Spleen (tissue), 11 donors: ENCODE measurements at regions not wholly inside any gene's neighbourhood (a gene's known extent, or its start where the extent isn't known, plus 50 kb on each side); places are given as distances from the start of the nearest gene placed in this dataset.

ENCODE experiments used
- DNase-seq: peaks from one replicate; pipeline ENCODE4 v3.0.0-alpha.2; 2020
- H3K27ac ChIP-seq, 8 donors: fragments of 200-600 bp; sonication (generic) in 7 of 8; 1 replicate in 4 of 8; 2 replicates in 4 of 8; pipeline versions ENCODE4 v1.5.0 to v1.8.0; 2016 to 2021; ENCODE audit warnings: inconsistent platforms in 4 of 8, mild to moderate bottlenecking in 4 of 8, moderate library complexity in 1 of 8
- H3K27me3 ChIP-seq, 7 donors: fragments of 200-600 bp; sonication (generic) in 6 of 7; replicated peaks in 1 of 7; 1 replicate in 4 of 7; 2 replicates in 3 of 7; pipeline versions ENCODE4 v1.5.0 to v1.8.0; 2016 to 2021; ENCODE audit warnings: inconsistent platforms in 3 of 7, mild to moderate bottlenecking in 1 of 7
- H3K36me3 ChIP-seq, 6 donors: fragments of 200-600 bp; sonication (generic) in 5 of 6; 1 replicate in 4 of 6; 2 replicates in 2 of 6; pipeline versions ENCODE4 v1.5.0 to v1.8.0; 2016 to 2021; ENCODE audit warnings: inconsistent platforms in 2 of 6
- H3K4me1 ChIP-seq, 6 donors: fragments of 200-600 bp; sonication (generic) in 5 of 6; 1 replicate in 3 of 6; 2 replicates in 3 of 6; pipeline versions ENCODE4 v1.5.0 to v1.8.0; 2016 to 2021; ENCODE audit warnings: inconsistent platforms in 3 of 6
- H3K4me3 ChIP-seq, 8 donors: fragments of 200-600 bp; sonication (generic) in 7 of 8; 1 replicate in 4 of 8; 2 replicates in 4 of 8; pipeline versions ENCODE4 v1.5.0 to v1.8.0; 2016 to 2021; ENCODE audit warnings: inconsistent platforms in 4 of 8, mild to moderate bottlenecking in 4 of 8, moderate library complexity in 2 of 8
- H3K9me3 ChIP-seq, 8 donors: fragments of 200-600 bp; sonication (generic) in 7 of 8; 1 replicate in 4 of 8; 2 replicates in 4 of 8; pipeline versions ENCODE4 v1.5.0 to v1.8.0; 2016 to 2021; ENCODE audit warnings: inconsistent platforms in 4 of 8
- POLR2A ChIP-seq, 3 donors: fragments of 450-650 bp; IDR thresholded peaks; one replicate each; pipeline ENCODE4 v1.5.1; 2017; ENCODE audit warnings: antibody characterized with exemption in 3 of 3, mild to moderate bottlenecking in 1 of 3
- POLR2AphosphoS5 ChIP-seq, 3 donors: sonication (generic); formaldehyde crosslinking; IDR thresholded peaks; one replicate each; pipeline ENCODE4 v1.5.1; 2017; ENCODE audit warnings: antibody characterized with exemption in 3 of 3
- WGBS, 5 donors: extraction: QIAGEN DNeasy Blood & Tissue Kit in 3 of 5; methylation state at CpG; one replicate each; pipeline versions ENCODE4 v1.1.5 to v1.1.7; 2013 to 2018; 5-methylcytosine and 5-hydroxymethylcytosine counted together
- intact Hi-C: fragments of 100-400 bp; cut with DNase I; formaldehyde crosslinking; loops from one replicate; pipeline ENCODE4 v1.15.0; 2023; ENCODE audit warnings: low total_unique reads
- TF ChIP-seq, protein P1 (sequence below), 11 experiments: fragments of 200-600 bp in 7 of 11; fragments of 450-650 bp in 4 of 11; sonication (generic) in 4 of 11; IDR thresholded peaks in 8 of 11; conservative IDR thresholded peaks in 3 of 11; 1 replicate in 7 of 11; 2 replicates in 4 of 11; pipeline versions ENCODE4 v1.4.0 to v1.8.0; 2016 to 2021; ENCODE audit warnings: antibody characterized with exemption in 11 of 11, inconsistent platforms in 4 of 11, mild to moderate bottlenecking in 1 of 11
- donor health status: healthy with polysubstance abuse.
- donor health status: DM: no; HTN: no; CAD: no; lungs with moderate emphysema.
- donor health status: DM: no; HTN: no; CAD: no.
- donor health status: Bipolar disorder and iron deficiency.
- donor health status: healthy.
- donor health status: DM: no; HTN: no; CAD: no.
- donor health status: DM: yes; HTN: yes; CAD: no.

DNA sequence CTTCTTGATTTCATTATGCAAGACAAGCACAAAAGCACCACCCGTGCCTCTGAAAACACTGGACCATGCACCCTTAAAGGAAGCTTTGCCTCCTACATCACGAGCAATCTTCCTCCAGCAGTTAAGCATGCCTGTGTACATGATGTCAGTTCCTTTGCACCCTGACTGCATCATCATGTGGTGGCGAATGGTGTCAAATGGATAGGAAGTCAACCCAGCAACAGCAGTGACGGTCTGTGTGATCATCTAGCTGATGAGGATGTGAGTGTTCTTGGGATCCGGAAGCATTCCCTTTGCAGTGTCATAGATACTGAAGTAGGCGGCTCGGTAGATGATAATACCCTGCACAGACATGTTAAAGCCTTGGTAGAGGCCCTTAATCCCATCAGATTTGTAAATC, 240.7 kb upstream of the FAM98A start:
- Histone ChIP-seq H3K36me3 (no peaks in the 10 kb centered on the region), H3K27ac (no peak overlapping the region), H3K4me3 (no peak overlapping the region), H3K9me3 (peaks cover 0 to 6% (median 0%) of the 10 kb centered on the region in 8 donors), H3K27me3 (no peaks in the 10 kb centered on the region), H3K4me1 (no peaks in the 10 kb centered on the region)
- TF ChIP-seq POLR2AphosphoS5 (IDR thresholded peaks at IDR 0.05), result no peak
- TF ChIP-seq POLR2A (IDR thresholded peaks at IDR 0.05), result no peak
- TF ChIP-seq, protein P1, sequence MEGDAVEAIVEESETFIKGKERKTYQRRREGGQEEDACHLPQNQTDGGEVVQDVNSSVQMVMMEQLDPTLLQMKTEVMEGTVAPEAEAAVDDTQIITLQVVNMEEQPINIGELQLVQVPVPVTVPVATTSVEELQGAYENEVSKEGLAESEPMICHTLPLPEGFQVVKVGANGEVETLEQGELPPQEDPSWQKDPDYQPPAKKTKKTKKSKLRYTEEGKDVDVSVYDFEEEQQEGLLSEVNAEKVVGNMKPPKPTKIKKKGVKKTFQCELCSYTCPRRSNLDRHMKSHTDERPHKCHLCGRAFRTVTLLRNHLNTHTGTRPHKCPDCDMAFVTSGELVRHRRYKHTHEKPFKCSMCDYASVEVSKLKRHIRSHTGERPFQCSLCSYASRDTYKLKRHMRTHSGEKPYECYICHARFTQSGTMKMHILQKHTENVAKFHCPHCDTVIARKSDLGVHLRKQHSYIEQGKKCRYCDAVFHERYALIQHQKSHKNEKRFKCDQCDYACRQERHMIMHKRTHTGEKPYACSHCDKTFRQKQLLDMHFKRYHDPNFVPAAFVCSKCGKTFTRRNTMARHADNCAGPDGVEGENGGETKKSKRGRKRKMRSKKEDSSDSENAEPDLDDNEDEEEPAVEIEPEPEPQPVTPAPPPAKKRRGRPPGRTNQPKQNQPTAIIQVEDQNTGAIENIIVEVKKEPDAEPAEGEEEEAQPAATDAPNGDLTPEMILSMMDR (IDR thresholded peaks at IDR 0.05 in 8 of 11, conservative IDR thresholded peaks at IDR 0.05 in 3 of 11), result no peak
- intact Hi-C loops, result no loop called here
- no peak for DNase-seq
- 81 to 91% (median 86%) methylated on average over 7 of the region's 7 CpGs for WGBS, 5 donors

DNA sequence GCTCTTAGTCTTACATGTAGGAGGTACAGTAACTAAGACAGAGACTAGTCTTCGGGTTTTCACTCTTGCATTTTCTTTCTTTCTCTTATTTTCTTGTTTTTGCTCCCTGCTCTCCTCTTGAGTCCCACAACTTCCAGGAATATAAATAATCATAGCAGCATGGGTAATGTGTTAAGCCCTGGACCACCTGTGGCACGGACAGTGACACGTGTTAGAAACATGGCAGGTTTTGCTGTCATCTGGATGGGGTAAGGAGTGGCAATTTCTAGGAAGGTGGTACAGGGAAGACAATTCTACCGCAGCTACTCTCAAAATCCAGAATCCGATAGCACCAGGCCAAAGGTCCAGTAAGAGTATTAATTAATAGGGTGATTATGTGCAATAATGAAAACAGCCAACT, 237.5 kb upstream of the FAM98A start:
- 88 to 97% (median 90%) methylated on average over 5 of the region's 5 CpGs for WGBS, 5 donors
- intact Hi-C loops, result no loop called here
- TF ChIP-seq POLR2A (IDR thresholded peaks at IDR 0.05), result no peak
- no peak for TF ChIP-seq POLR2AphosphoS5 (IDR thresholded peaks at IDR 0.05)
- TF ChIP-seq, protein P1 (IDR thresholded peaks at IDR 0.05 in 8 of 11, conservative IDR thresholded peaks at IDR 0.05 in 3 of 11), result no peak

GRCh38 chr2:33835911-33836310, 236.8 kb upstream of the FAM98A start:
- 87 to 97% (median 91%) methylated on average over 1 of the region's 1 CpG for WGBS, 5 donors
- H3K27ac ChIP-seq, result no peak overlapping the region

More for the DNA sequence above, 237.5 kb upstream of the FAM98A start:
- Histone ChIP-seq H3K4me1 (no peaks in the 10 kb centered on the region), H3K4me3 (no peak overlapping the region), H3K36me3 (no peaks in the 10 kb centered on the region), H3K27ac (no peak overlapping the region), H3K9me3 (peaks cover 0 to 6% (median 0%) of the 10 kb centered on the region in 8 donors), H3K27me3 (no peaks in the 10 kb centered on the region)
- DNase-seq, result no peak

GRCh38 chr2:33822964-33823363, 223.9 kb upstream of the FAM98A start:
- intact Hi-C loops, result no loop called here
- WGBS, 5 donors, result 81 to 91% (median 88%) methylated on average over 3 of the region's 3 CpGs
- no peaks in the 10 kb centered on the region for H3K27me3 ChIP-seq
- H3K4me3 ChIP-seq, result no peak overlapping the region
- TF ChIP-seq, protein P1 (IDR thresholded peaks at IDR 0.05 in 8 of 11, conservative IDR thresholded peaks at IDR 0.05 in 3 of 11), result no peak
- TF ChIP-seq POLR2AphosphoS5 (IDR thresholded peaks at IDR 0.05), result no peak
- TF ChIP-seq POLR2A (IDR thresholded peaks at IDR 0.05), result no peak
- H3K4me1 ChIP-seq, result no peaks in the 10 kb centered on the region
- DNase-seq, result no peak
- H3K36me3 ChIP-seq, result no peaks in the 10 kb centered on the region
- no peak overlapping the region for H3K27ac ChIP-seq
- no peaks in the 10 kb centered on the region for H3K9me3 ChIP-seq

More at GRCh38 chr2:33835911-33836310, 236.8 kb upstream of the FAM98A start:
- no peaks in the 10 kb centered on the region for H3K27me3 ChIP-seq
- no peaks in the 10 kb centered on the region for H3K36me3 ChIP-seq
- no peaks in the 10 kb centered on the region for H3K4me1 ChIP-seq
- H3K4me3 ChIP-seq, result no peak overlapping the region
- TF ChIP-seq, protein P1 (IDR thresholded peaks at IDR 0.05 in 8 of 11, conservative IDR thresholded peaks at IDR 0.05 in 3 of 11), result no peak
- no peak for TF ChIP-seq POLR2A (IDR thresholded peaks at IDR 0.05)
- no peak for TF ChIP-seq POLR2AphosphoS5 (IDR thresholded peaks at IDR 0.05)
- H3K9me3 ChIP-seq, result peaks cover 0 to 6% (median 0%) of the 10 kb centered on the region in 8 donors
- intact Hi-C loops, result no loop called here
- DNase-seq, result no peak
